Glomerular visceral epithelial cell (primary cell): ENCODE measurements at regions not wholly inside any gene's neighbourhood (a gene's known extent, or its start where the extent isn't known, plus 50 kb on each side); places are given as distances from the start of the nearest gene placed in this dataset.
"Not testable (repeated sequence)": the region's sequence is repeated elsewhere in the genome, so short reads cannot be mapped to it uniquely, and the experiment has no call there.

Experiments
- DNase-seq: peaks from one replicate; pipeline ENCODE4 v3.0.0-alpha.2; 2016; ENCODE audit errors: extremely low spot score

DNA sequence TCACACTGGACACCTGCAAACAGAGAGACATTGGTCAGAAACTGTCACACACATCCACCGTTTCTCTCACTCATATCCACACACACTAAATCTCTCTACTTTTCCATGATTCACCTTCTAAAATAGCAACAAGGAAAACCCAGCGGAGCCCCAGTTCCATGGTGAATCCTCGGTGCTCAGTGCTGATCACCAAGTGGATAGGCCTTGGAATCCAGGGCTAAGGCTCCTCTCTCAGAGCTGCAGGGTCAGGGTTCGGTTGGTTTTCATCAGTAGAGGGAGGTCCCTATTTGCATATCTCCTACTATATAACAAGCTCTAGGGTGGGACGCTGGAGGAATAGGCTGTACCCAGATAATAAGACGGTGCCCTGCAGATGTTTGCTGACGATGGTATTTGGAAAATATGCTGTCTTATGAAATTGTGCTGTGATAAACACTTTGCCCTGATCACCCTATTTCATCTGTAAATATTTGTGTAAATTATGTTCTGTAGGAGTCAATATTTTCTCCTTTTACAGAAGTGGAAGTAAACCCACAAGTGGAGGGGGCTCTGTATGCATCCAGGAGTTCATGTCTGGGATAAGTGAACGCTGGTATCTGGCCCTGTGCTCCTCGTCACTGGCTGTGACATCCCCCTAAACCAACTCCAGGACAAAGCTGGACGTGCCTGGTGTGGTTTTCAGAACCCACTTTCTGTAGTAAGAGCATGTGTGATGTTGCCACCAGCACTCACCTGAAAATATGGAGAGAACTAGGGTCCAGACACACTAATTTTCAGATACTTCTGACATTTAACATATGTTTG, 709.2 kb downstream of the TMEM121 start:
- no peak for DNase-seq

DNA sequence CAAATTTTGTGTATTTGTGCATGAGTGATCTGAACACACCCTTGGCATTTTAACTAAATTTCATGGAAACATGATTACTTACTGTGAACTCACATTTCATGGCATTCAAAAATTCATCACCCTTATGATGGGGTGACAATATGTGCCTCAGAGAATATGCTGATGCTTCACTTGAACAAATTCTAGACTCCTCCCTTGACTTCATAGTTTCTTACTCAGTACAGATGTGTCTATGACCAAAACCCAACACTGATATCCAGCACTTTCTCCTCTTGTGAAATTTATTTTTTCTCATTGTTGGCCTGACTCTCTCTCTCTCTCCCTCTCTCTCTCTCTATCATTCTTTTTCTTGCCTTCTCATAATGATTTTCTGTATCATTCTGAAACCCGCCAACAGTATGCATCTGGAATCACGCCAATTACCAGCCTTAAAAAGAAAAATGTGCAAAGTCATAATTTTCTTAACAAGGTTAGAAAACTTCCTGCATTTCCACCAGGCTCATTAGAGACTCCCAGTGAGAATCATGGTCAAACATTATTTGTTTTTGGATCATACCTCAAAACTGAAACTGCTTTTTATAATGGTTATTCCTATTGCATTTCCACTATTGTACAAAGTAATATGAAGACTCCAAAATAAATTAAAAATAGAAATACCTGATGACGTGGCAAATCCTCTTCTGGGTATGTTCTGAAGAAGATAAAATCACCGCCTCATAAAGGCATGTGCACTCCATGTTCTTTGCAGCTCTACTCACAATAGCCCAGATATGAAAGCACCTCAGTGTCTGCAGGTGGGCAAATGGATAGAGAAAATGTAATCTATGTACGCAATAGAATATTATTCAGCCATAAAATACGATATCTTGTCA, 722.2 kb downstream of the TMEM121 start:
- DNase-seq: no peak

DNA sequence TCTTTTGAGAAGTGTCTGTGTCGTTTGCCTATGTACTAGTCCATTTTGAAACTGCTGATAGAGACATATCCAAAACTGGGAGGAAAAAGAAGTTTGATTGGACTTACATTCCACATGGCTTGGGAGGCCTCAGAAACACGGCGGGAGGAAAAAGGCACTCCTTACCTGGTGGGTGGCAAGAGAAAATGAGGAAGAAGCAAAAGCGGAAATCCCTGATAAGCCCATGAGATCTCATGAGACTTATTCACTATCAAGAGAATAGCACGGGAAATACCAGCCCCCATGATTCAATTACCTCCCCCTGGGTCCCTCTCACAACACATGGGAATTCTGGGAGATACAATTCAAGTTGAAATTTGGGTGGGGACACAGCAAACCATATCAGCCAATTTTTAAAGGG, 727.6 kb downstream of the TMEM121 start:
- not testable (repeated sequence) for DNase-seq

DNA sequence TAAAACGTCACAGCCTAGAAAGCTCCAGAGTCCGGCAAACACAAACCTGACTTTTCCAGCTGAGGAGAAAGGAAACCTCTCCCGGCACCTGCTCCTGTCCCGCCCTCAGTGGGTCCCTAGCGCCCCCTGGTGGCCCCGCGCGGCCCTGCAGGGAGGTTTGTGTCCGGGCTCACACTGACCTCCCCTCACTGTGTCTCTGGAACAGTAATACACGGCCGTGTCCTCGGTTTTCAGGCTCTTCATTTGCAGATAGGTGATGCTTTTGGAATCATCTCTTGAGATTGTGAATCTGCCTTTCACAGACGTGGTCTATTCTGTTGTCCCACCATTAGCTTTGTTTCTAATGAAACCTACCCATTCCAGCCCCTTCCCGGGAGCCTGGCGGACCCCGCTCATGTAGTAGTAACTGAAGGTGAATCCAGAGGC, 731.2 kb downstream of the TMEM121 start:
- DNase-seq: not testable (repeated sequence)

DNA sequence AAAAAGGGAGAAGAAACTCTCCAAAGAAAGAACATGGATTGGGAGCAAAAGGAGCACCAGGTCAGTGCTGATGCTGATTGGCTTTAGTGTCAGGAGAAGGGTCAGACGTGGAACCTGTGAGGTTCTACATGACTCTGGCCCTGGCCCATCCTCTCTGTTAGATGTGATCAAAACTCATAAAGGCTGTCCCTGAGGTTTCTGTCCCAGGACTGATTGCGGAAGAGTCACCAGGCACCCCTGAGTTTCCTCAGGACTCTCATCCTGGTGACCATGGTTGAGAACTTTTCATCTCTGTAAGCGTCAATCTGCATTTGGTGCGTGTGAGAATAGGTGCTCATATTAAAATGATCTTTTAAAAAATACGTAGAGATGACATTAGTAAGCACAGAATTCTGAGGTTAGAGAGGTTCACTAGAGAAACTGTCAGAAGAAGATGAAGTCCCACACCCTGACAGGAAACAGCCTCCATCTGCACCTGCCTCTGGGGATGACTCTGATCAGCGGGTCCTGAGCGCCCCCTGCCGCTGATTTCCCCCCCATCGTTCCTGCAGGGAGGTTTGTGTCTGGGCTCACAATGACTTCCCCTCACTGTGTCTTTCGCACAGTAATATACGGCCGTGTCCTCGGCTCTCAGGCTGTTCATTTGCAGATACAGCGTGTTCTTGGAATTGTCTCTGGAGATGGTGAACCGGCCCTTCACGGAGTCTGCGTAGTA, 741.8 kb downstream of the TMEM121 start:
- DNase-seq: no peak

DNA sequence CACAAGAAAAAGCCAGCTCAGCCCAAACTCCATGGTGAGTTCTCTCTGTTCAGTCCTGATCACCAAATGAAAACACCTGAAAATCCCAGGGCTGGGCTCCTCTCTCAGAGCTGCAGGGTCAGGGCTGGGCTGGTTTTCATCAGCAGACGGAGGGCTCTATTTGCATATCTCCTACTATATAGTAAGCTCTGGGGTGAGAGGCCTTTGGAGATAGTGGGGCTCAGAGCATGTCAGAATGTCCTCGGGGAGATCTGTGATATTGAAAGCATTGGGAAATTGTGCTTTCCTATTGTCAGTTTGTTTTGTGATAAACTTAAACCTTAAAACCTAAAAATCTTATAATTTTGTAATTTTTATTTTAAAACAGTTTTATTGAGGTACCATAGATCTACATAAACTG, 742.6 kb downstream of the TMEM121 start:
- no peak for DNase-seq

DNA sequence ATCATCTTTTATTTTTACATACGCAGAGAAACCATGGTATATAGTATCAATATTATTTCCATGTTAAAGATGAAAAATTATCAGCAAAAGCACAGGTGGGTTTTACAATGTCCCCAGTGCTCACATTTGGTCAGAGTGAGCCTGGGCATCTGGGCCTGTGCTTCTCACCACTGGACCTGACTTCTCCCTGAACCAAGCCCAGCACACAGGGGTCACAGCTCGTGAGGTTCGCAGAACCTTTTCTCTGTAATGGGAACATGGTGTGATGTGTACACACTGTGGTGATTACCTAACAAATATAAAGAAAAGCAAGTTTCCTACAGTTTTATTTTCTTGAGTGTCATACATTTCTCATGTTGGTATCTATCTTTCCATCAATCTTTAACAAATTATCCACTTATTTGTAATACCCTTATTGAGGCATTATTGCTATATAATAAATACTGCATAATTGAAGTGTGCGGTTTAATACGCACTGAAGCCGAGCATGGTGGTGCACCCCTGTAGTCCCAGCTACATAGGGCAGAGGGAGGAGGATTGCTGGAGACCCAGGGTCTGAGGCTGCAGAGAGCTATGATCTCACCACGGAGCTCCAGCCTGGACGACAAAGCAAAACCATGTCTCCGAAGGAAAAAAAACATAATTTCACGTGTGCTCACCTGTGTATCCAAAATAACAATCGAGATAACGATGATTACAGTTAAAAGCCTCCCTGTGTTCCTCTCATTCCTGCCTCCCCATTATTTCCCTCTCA, 743.2 kb downstream of the TMEM121 start:
- DNase-seq: no peak

DNA sequence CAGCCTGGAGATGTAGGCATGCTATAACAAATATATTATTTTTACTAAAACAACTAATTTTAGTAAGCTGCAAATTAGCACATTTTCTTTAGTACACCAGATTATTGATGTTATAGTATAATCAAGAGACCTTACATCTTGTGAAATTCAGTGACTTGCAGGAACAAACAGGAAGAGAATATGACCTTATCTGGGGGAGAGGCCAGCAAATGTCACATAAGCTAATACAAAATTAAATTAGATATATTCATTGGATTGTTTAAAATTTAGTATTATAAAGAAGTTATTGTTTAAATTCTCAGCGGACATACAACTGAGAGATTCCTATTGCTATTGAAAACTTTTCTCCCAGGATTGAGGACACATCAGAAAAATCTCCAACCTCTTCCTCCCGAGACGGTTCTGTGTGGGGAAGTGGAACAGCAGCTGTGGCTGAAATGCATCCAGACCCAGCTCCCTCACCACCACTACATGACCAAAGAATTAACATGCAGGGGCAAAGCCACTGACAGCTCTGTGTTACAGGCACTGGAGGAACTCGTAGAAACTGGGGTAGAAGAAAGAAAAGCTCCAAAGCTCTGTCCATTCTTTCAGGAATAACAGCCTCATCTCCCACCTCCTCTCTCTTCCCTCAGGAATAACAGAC, 744.2 kb downstream of the TMEM121 start:
- DNase-seq: not testable (repeated sequence)

DNA sequence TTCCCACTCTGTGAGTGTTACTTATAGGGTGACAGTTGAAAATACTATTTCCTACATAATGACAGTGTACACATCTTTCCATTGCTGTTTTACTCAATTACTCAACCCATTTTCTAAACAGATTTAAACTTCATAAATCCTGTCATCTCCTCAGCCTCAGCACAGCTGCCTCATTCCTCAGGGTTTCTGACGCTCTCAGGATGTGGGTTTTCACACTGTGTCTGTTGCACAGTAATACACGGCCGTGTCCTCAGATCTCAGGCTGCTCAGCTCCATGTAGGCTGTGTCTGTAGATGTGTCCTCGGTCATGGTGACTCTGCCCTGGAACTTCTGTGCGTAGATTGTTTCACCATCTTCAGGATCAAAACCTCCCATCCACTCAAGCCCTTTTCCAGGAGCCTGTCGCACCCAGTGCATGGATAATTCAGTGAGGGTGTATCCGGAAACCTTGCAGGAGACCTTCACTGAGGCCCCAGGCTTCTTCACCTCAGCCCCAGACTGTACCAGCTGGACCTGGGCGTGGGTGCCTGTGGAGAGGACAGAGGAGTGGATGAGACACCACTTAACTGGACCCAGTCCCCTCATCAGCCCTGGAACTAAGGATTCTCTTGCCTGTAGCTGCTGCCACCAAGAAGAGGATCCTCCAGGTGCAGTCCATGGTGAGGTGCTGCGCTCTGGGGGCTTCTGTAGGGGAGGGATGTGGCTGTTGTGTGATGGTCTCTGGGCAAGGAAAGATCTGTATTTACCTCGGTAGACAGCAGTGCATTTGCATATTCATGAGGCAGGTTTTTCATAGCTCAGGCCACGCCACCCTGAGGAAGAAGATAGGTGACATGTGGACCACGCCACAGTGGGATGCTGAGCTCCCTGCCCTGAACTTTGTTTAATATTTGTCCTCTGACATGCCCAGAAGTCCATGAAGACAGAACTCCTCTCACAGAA, 750.2 kb downstream of the TMEM121 start:
- no peak for DNase-seq

DNA sequence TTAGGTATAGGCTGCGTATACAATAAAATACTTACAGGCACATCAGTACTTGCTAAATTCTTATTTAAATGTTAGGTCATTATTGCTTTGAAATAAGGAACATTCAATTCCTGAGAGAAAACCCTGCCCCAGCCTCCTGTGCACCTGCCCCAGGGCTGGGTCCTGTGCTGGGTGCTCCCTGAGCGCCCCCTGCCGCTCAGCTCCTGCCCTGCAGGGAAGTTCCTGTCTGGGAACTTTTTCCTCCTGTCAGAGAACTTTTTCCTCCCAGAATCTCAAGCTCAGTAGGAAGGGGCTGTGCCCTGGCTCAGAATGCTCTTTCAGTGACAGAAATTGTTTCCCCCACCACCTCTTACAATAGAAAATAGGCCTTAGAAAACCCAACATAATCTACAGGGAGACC, 751.1 kb downstream of the TMEM121 start:
- DNase-seq: no peak

DNA sequence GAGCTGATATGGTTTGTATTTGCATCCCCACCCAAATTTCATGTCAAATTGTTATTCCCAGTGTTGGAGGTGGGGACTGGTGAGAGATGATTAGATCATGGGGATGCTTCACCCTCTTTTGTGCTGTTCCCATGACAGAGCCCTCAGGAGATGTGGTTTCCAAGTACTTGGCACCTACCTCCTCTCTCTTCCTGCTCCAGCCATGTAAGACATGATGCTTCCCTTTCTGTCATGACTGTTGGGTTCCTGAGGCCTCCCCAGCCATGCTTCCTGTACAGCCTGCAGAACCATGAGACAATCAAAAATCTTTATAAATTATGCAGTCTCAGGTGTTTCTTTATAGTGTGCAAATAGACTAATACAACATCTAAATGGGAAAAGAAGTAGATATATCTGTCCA, 754.5 kb downstream of the TMEM121 start:
- DNase-seq: no peak

DNA sequence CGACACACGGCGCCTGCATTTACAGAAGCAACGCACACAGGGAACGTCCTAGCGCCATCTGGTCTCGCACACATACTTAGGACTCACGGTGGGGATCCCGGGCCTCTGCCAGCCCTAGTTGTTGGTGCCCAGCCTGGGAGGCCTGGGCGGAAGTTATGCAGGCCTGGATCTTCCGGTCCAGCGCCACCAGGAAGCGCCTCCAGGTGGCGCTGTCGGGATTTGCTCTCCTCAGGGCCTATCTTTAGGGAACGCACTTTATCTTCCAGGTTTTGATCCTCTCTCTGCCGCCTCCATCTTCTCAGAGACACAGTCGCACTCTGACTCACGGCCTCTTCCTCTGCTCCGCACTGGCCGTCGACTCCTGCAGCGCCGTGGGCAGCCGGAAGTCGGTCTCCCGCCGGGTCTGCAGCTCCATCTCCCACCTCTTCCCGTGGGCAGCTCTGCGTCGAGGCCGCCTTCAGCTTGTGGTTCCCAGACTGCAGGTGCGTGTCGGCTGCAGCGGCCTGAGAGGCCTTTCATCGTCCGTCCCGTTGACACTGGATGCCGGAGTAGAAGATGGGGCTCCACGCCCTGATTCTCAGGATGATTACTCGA, 760.4 kb downstream of the TMEM121 start:
- DNase-seq: no peak

DNA sequence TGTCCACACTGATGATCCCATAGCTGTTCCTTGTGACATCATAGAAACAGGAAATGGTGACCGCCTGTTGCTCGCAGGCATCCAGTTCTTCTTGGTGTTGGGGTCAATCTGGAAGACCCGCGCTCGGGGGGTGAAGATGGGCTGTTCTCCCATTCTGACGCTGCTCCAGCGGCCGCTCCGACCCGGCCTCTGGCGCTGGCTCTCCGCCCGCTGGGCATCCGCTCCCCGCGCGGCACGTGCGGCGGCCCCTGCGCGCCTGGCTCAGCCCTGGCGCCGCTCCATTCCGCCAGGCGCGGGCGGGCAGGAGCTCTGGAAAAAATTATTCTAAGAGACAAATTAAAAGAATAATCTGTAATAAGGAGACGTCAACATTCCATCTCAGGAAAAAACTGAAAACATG, 761.1 kb downstream of the TMEM121 start:
- no peak for DNase-seq

DNA sequence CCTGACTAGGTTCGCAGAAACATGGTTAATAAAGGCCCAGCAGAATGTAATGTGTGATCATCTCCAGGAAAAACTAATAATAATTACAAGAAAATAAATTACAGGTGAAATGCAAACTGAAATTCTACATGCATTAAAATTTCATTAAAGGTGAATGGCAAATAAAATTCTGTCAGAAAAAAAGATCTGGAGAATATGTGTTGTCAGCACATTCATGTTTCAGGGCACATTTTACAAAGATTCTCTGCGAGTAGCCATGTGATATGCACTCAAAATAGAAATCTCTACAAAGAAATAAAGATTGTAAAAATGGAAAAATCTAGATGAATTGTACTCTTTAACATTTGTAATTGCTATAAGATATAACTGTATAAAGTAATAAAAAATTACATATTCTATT, 765.2 kb downstream of the TMEM121 start:
- no peak for DNase-seq

DNA sequence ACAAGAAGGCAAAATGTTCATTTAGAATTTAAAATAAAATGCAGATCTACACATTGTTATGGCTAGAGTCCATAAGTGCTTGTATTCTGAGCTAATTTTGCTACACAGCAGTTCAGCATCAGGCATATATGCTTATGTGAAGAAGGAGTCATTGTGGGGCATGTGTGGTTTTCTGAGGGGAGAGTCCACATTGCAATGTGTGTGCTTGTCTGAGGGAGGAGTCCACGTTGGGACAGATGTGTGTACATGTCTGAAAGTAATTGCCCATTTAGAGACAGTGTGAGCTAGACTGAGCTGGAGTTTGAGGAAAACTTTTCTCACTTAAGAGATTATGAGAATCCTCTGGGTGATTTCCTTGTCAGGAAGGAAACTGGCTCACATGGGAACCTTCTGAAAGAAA, 767.9 kb downstream of the TMEM121 start:
- DNase-seq: no peak

DNA sequence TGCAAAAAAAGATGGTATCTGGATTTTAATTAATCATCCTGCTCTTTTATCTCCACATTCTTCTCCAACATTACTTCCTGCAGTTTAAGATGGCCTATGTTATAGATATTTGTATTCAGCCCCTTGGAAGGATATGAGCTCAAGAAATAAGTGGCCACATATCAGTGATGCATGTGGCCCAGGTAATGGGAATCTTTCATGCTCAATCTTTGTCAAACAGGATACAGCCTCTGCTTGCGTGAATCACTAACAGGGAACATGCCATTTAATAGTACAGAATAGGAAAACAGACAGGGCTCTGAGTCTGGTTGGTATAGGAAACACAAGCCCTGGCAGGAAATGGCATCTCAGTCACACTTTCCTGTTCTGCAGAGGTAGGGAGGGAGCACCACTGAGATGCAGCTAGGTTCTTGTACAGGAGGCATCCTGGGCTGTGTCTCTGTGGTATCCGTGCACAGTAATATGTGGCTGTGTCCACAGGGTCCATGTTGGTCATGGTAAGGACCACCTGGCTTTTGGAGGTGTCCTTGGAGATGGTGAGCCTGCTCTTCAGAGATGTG, 774.6 kb downstream of the TMEM121 start:
- not testable (repeated sequence) for DNase-seq

DNA sequence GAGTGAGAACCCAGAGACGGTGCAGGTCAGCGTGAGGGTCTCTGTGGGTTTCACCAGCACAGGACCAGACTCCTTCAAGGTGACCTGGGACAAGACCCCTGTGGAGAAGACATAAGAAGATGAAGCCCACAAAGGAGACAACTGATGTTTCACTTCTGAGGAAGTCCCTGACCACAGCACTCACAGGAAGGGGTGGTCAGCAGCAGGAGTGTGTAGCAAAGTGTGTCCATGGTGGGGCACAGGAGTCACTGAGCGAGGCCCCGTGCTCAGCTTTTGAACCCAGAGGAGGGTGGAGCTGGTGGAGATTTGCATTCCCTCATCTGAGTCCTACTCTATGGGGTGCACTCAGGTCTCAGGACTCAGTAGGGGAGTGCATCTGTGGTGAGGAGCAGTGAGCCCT, 775.2 kb downstream of the TMEM121 start:
- DNase-seq: not testable (repeated sequence)

DNA sequence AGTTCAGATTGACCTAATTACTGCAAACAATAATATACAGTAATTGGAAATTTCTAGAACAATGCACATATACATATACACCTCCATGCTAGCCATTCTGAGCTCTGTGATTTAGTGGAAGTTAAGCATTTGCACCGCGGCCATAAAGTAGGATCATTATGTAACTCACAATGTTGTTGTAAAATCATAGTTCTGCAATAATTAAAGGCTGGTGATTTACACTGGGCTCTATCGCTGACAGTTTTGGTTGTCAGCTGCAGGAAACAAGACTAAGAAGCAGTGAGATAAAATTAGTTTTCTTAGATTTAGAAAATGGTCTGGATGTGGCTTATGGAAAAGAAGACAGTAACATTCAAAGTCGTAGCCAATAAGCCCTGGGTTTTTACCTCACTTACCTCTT, 776.3 kb downstream of the TMEM121 start:
- DNase-seq: no peak

DNA sequence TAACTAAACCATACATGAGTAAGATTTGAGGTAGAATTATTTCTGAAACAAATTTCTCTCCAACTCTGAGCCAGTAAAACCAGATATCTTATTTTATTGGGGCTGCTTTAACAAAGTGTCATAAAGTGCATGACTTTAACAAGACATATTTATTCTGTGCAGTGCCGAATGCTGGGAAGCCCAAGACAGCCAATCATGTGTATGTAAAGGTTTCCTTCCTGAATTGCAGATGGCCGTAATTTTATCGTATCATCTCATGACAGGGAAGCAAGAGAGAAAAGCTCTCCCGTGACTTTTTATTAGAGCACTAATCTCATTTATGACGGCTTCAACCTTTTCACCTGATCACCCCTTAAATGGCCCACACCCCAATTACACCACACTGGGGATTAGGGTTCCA, 777.9 kb downstream of the TMEM121 start:
- DNase-seq: no peak
